ENCODE measurements at regions not wholly inside any gene's neighbourhood (a gene's known extent, or its start where the extent isn't known, plus 50 kb on each side); places are given as distances from the start of the nearest gene placed in this dataset.

DNA sequence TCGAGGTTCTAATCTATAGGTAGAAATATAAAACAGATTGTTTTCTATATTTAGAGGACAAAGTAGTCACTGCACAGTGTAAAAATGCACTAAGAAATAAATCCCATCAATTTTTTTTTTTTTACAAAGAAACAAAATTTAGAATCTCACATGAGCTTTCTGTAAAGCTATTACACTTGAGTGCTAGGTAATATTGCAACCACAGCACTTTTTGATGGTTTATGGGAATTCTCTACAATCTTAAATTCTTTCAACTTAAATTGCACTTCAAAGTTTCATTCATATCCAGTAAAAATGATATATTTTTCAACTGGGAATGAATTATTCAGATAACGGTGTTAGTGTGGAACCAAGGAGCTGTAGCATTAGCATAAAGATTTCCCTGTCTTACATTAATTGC, 1035.4 kb downstream of the SQOR start:
- DNase-seq (ENCODE audit: low spot score, unreplicated experiment), result no peak
- Mint-ChIP-seq H3K27ac (no peak overlapping the region), H3K36me3 (ENCODE audit: insufficient read depth) (no peaks in the 10 kb centered on the region), H3K4me3 (ENCODE audit: low read depth) (no peak overlapping the region), H3K27me3 (no peaks in the 10 kb centered on the region), H3K9me3 (ENCODE audit: low read depth) (no peaks in the 10 kb centered on the region), H3K4me1 (ENCODE audit: low read depth) (peaks cover 12% of the 10 kb centered on the region)
- TF ChIP-seq, protein P1, sequence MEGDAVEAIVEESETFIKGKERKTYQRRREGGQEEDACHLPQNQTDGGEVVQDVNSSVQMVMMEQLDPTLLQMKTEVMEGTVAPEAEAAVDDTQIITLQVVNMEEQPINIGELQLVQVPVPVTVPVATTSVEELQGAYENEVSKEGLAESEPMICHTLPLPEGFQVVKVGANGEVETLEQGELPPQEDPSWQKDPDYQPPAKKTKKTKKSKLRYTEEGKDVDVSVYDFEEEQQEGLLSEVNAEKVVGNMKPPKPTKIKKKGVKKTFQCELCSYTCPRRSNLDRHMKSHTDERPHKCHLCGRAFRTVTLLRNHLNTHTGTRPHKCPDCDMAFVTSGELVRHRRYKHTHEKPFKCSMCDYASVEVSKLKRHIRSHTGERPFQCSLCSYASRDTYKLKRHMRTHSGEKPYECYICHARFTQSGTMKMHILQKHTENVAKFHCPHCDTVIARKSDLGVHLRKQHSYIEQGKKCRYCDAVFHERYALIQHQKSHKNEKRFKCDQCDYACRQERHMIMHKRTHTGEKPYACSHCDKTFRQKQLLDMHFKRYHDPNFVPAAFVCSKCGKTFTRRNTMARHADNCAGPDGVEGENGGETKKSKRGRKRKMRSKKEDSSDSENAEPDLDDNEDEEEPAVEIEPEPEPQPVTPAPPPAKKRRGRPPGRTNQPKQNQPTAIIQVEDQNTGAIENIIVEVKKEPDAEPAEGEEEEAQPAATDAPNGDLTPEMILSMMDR (IDR thresholded peaks at IDR 0.05; ENCODE audit: unreplicated experiment), result no peak

DNA sequence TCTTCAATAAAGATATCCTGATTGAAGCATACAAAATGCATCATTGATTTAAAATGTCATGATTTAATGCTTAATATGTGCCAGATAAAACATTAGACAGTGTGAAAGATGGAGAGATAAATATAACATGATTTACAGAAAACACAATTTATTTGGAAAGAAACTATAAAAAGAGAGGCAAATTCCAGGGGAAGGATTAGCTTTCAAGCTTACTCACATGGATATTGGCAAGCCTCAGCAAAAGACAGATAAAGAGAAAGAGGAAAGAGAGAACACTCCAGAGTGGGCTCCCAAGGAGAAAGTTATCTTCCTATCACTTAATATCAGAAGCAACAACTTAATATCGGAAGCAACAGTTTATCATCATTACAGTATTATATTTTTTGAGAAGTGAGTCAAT, 1036.5 kb downstream of the SQOR start:
- H3K4me1 Mint-ChIP-seq (ENCODE audit: low read depth), result peaks cover 15% of the 10 kb centered on the region
- H3K9me3 Mint-ChIP-seq (ENCODE audit: low read depth), result no peaks in the 10 kb centered on the region
- no peak for DNase-seq (ENCODE audit: low spot score, unreplicated experiment)
- TF ChIP-seq, protein P1 (IDR thresholded peaks at IDR 0.05; ENCODE audit: unreplicated experiment), result no peak
- H3K27me3 Mint-ChIP-seq, result no peaks in the 10 kb centered on the region
- no peaks in the 10 kb centered on the region for H3K36me3 Mint-ChIP-seq (ENCODE audit: insufficient read depth)
- H3K4me3 Mint-ChIP-seq (ENCODE audit: low read depth), result no peak overlapping the region
- H3K27ac Mint-ChIP-seq, result no peak overlapping the region

DNA sequence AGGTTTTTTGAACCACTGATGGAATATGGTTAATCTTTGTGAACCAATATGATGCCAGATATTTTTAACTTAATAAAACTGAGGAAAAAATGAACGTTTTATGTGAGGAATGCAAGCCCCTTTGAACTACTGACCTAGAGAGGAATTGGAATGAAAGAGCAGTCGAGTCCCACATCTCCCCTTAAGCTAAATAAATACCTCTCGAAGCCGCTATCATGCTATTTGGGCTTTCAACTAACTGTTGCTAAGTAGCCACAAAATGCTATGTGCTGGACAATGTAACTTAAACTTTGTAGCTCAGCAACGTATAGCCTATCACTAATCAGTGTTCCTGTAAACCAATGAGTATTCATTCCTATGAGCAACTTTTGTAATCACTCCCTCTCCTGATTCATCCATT, 1037.2 kb downstream of the SQOR start:
- no peak overlapping the region for H3K27ac Mint-ChIP-seq
- no peaks in the 10 kb centered on the region for H3K9me3 Mint-ChIP-seq (ENCODE audit: low read depth)
- peaks cover 17% of the 10 kb centered on the region for H3K4me1 Mint-ChIP-seq (ENCODE audit: low read depth)
- H3K36me3 Mint-ChIP-seq (ENCODE audit: insufficient read depth), result no peaks in the 10 kb centered on the region
- DNase-seq (ENCODE audit: low spot score, unreplicated experiment), result no peak
- H3K27me3 Mint-ChIP-seq, result no peaks in the 10 kb centered on the region
- TF ChIP-seq, protein P1 (IDR thresholded peaks at IDR 0.05; ENCODE audit: unreplicated experiment), result no peak
- no peak overlapping the region for H3K4me3 Mint-ChIP-seq (ENCODE audit: low read depth)

DNA sequence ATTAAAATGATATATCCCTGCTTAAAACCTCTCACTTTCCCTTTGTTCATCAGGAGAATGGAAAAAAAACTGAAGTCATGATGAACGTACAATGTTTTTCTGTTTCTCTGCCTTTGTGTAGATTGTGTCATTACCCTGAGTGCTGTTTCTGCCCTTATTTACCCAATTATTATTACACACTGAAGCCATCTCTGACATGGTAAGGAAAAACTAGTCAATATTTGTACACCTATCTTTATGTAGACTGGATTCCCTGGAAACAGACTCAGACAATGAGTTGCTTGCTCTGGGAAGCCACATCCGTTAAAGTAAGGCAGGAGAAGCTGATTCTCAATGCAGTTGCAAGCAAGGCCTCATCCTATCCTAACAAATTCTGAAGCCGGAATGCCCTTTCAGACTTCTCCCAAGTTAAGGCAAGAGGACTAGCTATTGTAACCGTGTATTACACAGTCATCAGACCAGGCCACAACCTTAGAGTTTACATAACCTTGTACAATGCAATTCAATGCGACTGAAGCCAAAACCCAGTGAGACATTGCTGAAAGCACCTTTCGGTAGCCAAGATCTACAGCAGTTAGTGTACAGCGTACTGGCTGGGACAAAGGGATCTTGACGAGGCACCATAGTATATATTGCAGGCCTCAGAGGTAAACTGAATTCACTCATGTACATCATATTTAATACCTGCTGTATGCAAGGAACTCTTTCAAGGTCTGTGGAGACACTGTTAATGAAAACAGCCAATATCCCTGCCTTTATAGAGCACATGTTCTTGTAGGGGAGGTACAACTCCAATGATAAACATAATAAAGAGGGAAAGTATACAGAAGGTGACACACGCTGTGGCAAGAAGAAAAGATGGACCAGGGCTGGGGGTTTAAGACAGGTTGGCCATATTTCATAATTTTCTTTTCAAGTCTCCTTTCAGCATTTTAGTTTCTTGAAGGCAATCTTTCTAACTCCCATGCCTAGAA, 1040.8 kb upstream of the SEMA6D start:
- TF ChIP-seq, protein P1 (IDR thresholded peaks at IDR 0.05; ENCODE audit: unreplicated experiment), result no peak
- no peak overlapping the region for H3K4me3 Mint-ChIP-seq (ENCODE audit: low read depth)
- H3K9me3 Mint-ChIP-seq (ENCODE audit: low read depth), result no peaks in the 10 kb centered on the region
- H3K36me3 Mint-ChIP-seq (ENCODE audit: insufficient read depth), result no peaks in the 10 kb centered on the region
- H3K4me1 Mint-ChIP-seq (ENCODE audit: low read depth), result peaks cover 12% of the 10 kb centered on the region
- peak overlapping the region; percentile 12 for H3K27ac Mint-ChIP-seq
- H3K27me3 Mint-ChIP-seq, result no peaks in the 10 kb centered on the region
- no peak for DNase-seq (ENCODE audit: low spot score, unreplicated experiment)

DNA sequence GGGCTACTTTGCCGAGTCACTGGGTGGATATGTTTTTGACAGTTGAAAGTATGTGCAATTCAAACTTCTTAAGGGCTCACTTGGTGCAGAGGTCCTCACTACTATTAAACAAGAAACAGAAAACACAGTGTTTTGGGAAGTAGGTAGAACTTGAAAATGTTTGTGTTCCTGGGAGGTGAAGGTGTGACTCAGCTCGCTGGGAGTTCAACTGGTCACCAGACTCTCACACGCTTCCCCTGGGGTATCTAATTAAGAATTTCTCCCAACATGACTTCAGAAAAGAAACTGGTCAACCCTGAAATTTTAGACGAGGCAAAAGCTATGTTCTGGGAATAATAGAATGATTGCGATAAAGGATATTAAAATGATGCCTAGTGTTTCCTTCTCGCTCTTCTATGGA, 1039.8 kb upstream of the SEMA6D start:
- no peak overlapping the region for H3K27ac Mint-ChIP-seq
- no peak overlapping the region for H3K4me3 Mint-ChIP-seq (ENCODE audit: low read depth)
- TF ChIP-seq, protein P1 (IDR thresholded peaks at IDR 0.05; ENCODE audit: unreplicated experiment), result no peak
- H3K36me3 Mint-ChIP-seq (ENCODE audit: insufficient read depth), result no peaks in the 10 kb centered on the region
- DNase-seq (ENCODE audit: low spot score, unreplicated experiment), result no peak
- H3K4me1 Mint-ChIP-seq (ENCODE audit: low read depth), result peaks cover 7% of the 10 kb centered on the region
- no peaks in the 10 kb centered on the region for H3K9me3 Mint-ChIP-seq (ENCODE audit: low read depth)
- no peaks in the 10 kb centered on the region for H3K27me3 Mint-ChIP-seq

Data from progenitor cell of endocrine pancreas (in vitro differentiated cells).